ENCODE measurements at regions not wholly inside any gene's neighbourhood (a gene's known extent, or its start where the extent isn't known, plus 50 kb on each side); places are given as distances from the start of the nearest gene placed in this dataset.

- DNase-seq, result no peak
Measured at GRCh38 chr12:34347367-34347766, 325.1 kb downstream of the ALG10 start.

- DNase-seq, result no peak
Measured at GRCh38 chr12:34348064-34348463, 325.8 kb downstream of the ALG10 start.

GRCh38 chr12:34348836-34349672 is 326.8 kb downstream of the ALG10 start:
- no peak for DNase-seq

- DNase-seq, result no peak
Measured at GRCh38 chr12:34349673-34349961, 327.3 kb downstream of the ALG10 start.

- no peak for DNase-seq
Measured at GRCh38 chr12:34350092-34351041, 328.1 kb downstream of the ALG10 start.

- no peak for DNase-seq
Measured at GRCh38 chr12:34352098-34352497, 329.8 kb downstream of the ALG10 start.

- no peak for DNase-seq
Measured at GRCh38 chr12:34354239-34355200, 332.2 kb downstream of the ALG10 start.

- DNase-seq, result no peak
Measured at GRCh38 chr12:34356233-34356987, 334.1 kb downstream of the ALG10 start.

GRCh38 chr12:34357791-34358190 is 335.5 kb downstream of the ALG10 start:
- no peak for DNase-seq

- DNase-seq, result no peak
Measured at GRCh38 chr12:34358198-34358597, 335.9 kb downstream of the ALG10 start.

GRCh38 chr12:34361721-34362316 is 339.5 kb downstream of the ALG10 start:
- DNase-seq, result no peak

GRCh38 chr12:34363050-34363673 is 340.9 kb downstream of the ALG10 start:
- no peak for DNase-seq

- DNase-seq, result no peak
Measured at GRCh38 chr12:34368079-34368478, 345.8 kb downstream of the ALG10 start.

GRCh38 chr12:34371050-34371449 is 348.8 kb downstream of the ALG10 start:
- no peak for DNase-seq

GRCh38 chr12:34372003-34372402 is 349.7 kb downstream of the ALG10 start:
- no peak for DNase-seq

- no peak for DNase-seq
Measured at GRCh38 chr12:34373926-34374325, 351.6 kb downstream of the ALG10 start.

GRCh38 chr12:34376133-34376799 is 354.0 kb downstream of the ALG10 start:
- no peak for DNase-seq

- no peak for DNase-seq
Measured at GRCh38 chr12:34377243-34378035, 355.1 kb downstream of the ALG10 start.

GRCh38 chr12:34379142-34379541 is 356.8 kb downstream of the ALG10 start:
- no peak for DNase-seq

- DNase-seq, result no peak
Measured at GRCh38 chr12:34384693-34385092, 362.4 kb downstream of the ALG10 start.
